Spinal cord (tissue), 9 donors: ENCODE measurements at regions not wholly inside any gene's neighbourhood (a gene's known extent, or its start where the extent isn't known, plus 50 kb on each side); places are given as distances from the start of the nearest gene placed in this dataset.
"Not testable (repeated sequence)": the region's sequence is repeated elsewhere in the genome, so short reads cannot be mapped to it uniquely, and the experiment has no call there.

Source experiments
- DNase-seq, 6 donors: peaks; one replicate each; pipeline versions ENCODE4 v3.0.0 to v3.0.0-alpha.2; 2013 to 2015; ENCODE audit warnings: low spot score in 6 of 6, low read depth in 4 of 6
- H3K27ac ChIP-seq: one replicate; pipeline ENCODE4 v1.5.1; 2013; ENCODE audit warnings: low read depth, low read length, control low read depth
- H3K27me3 ChIP-seq: one replicate; pipeline ENCODE4 v1.6.1; 2013; ENCODE audit warnings: low read length; ENCODE audit not compliant: control insufficient read depth, insufficient read depth
- H3K36me3 ChIP-seq: one replicate; pipeline ENCODE4 v1.6.1; 2013; ENCODE audit warnings: low read length; ENCODE audit not compliant: control insufficient read depth, insufficient read depth
- H3K4me1 ChIP-seq: one replicate; pipeline ENCODE4 v1.6.1; 2013; ENCODE audit warnings: low read length; ENCODE audit not compliant: control insufficient read depth, insufficient read depth
- H3K4me3 ChIP-seq: one replicate; pipeline ENCODE4 v1.5.1; 2013; ENCODE audit warnings: low read depth, low read length, control low read depth
- H3K9me3 ChIP-seq: one replicate; pipeline ENCODE4 v1.6.1; 2013; ENCODE audit warnings: low read length; ENCODE audit not compliant: control insufficient read depth, insufficient read depth
- WGBS: methylation state at CpG from one replicate; pipeline ENCODE4 v1.1.5; 2013; ENCODE audit warnings: missing lambda C conversion rate; ENCODE audit not compliant: insufficient coverage; 5-methylcytosine and 5-hydroxymethylcytosine counted together
- donor health status: healthy.

DNA sequence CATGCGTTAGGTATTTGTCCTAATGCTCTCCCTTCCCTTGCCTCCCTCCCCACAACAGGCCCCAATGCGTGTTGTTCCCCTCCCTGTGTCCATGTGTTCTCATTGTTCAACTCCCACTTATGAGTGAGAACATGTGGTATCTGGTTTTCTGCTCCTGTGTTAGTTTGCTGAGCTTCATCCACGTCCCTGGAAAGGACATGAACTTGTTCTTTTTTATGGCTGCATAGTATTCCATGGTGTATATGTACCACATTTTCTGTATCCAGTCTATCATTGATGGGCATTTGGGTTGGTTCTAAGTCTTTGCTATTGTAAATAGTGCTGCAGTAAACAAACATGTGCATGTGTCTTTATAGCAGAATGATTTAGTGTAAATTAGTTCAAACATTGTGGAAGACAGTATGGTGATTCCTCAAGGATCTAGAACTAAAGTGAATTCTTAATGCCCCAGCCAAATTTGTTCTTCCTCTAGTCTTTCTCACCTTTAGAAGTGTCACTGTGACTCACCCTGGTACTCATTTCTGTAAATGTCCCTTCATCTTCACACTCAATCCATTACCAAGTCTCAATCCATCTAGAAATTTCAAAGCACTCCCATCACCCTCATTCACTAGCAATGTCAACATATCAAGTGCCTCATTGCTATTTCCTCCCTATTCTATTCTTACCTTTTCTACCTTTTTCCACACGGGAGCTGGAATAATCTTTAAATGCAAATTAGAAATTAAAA lies 123.9 kb downstream of the MREG start:
- H3K27me3 ChIP-seq, DNase-seq, H3K4me1 ChIP-seq, H3K9me3 ChIP-seq, H3K27ac ChIP-seq, H3K36me3 ChIP-seq, H3K4me3 ChIP-seq: not testable (repeated sequence)
- 100% methylated on average over 1 of the region's 4 CpGs for WGBS

DNA sequence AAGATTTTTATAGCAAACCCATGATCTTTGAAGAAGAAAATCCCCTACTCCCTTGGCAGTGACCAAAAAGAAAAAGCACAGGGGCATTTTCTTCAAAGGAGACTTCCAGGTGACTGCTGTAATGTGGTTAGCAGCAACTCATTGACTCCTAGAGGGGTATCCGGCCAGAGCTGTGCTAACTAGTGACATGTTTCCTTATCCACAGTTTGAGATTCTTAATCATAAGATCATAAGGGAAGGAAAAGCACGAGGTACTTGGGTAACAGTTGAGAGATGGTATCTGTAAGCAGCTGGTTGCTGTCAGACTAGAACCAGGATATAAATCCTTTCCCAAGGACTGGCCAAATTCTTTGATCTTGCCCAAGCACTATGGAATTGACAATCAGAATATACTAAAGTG lies 124.7 kb downstream of the MREG start:
- Histone ChIP-seq H3K36me3 (no peaks in the 10 kb centered on the region), H3K4me1 (no peaks in the 10 kb centered on the region), H3K27ac (no peak overlapping the region), H3K9me3 (no peaks in the 10 kb centered on the region), H3K4me3 (no peak overlapping the region), H3K27me3 (no peaks in the 10 kb centered on the region)
- WGBS, result no CpG with 5 or more reads among the region's 2 CpGs
- DNase-seq, result no peak

DNA sequence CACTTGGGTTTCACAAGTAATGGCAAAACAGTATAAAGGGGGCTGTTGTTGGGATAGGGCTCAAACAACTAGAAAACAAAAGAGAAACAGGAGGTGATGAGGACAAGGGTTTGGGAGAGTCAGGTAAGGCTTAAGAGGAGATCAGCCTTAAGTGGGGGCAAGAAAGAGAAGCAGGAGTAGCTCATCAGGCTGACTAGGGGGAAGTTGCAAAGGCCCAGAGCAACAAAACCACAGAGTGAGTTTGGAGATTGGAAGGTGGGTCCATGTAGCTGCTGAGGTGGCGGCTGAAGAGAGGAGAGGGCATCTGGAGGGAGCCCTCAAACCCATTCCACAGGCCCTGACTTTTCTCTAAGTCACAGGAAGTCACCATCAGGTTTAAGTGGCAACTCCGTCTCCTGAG lies 126.0 kb downstream of the MREG start:
- H3K27ac ChIP-seq, result no peak overlapping the region
- H3K36me3 ChIP-seq, result no peaks in the 10 kb centered on the region
- 100% methylated on average over 1 of the region's 2 CpGs for WGBS
- no peaks in the 10 kb centered on the region for H3K27me3 ChIP-seq
- DNase-seq, result no peak
- no peaks in the 10 kb centered on the region for H3K9me3 ChIP-seq
- no peak overlapping the region for H3K4me3 ChIP-seq
- H3K4me1 ChIP-seq, result no peaks in the 10 kb centered on the region

DNA sequence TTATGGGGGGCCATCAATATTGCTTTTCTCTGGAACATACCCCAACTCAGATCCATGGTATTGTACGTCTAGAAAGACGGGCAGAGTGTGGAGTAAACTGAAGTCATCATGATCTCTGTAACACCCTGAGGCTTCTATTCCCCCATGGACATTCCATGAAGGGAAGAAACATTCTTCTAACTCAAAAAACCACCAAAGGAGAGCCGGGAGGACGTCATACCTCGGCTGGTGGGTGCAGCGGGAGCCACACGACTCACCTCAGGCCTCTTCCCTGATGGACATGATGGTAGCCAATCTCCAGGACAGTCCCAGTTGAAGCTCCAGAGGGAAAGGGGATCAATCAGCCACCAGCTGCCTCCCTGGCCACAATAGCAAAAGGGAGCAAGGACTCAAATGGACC lies 127.3 kb downstream of the MREG start:
- H3K27ac ChIP-seq, result no peak overlapping the region
- no peaks in the 10 kb centered on the region for H3K36me3 ChIP-seq

DNA sequence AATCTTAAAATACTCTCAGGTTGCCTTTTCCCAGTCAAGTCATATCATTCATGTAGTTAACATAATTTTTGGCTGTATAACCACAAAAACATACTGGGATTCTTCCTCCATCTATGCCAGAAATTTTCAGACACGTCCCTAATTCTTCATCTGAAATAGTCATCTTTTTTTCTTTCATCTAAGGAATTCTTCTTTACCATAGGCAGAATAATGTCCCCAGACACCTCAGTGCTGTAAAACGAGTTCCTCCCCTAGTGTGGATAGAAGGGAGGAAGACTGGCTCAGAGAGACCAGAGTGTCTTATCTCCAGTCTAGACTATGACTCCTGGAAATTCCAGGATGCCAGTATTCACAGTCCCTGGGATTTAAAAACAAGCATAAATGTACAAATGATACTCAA lies 127.8 kb downstream of the MREG start:
- Histone ChIP-seq H3K9me3 (no peaks in the 10 kb centered on the region), H3K4me3 (no peak overlapping the region), H3K27ac (no peak overlapping the region), H3K36me3 (no peaks in the 10 kb centered on the region), H3K4me1 (no peaks in the 10 kb centered on the region), H3K27me3 (no peaks in the 10 kb centered on the region)
- DNase-seq, result no peak
- WGBS, result no CpG with 5 or more reads among the region's 2 CpGs

More for the DNA sequence above, 127.3 kb downstream of the MREG start:
- Histone ChIP-seq H3K9me3 (no peaks in the 10 kb centered on the region), H3K27me3 (no peaks in the 10 kb centered on the region), H3K4me1 (no peaks in the 10 kb centered on the region), H3K4me3 (no peak overlapping the region)
- 94% methylated on average over 7 of the region's 7 CpGs for WGBS
- DNase-seq, result no peak

DNA sequence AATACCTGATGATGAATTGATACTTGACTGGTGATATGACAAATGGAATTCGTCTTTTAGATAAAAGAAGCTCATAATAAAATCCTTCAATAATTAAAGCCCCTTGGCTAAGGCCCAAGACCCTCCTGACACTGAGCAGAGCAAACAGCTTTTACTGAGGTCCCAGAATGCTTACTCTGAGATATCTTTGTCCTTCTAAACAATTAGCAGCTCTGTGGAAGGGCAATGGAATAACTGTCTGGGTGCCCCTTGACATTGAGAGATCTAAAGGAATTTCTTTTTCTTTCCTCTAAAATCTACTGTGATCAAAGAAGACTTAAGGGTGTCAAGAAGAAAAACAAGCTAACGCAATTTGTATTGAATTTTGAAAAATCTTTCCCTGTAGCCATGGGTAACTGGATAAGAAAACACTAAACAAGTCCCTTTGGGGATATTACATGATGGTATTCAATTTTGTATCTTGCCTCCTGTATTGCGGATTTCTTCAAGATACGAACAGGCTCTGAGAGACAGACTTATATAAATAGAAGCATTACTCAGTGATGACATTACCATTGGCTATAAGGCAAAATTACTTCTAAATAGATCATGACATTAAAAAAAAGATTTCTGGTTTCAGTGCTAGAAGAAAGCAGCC lies 128.8 kb downstream of the MREG start:
- peak overlapping the region; percentile 61 for H3K27ac ChIP-seq
- DNase-seq, result peak in 2 of 6 donors; percentile 28 to 75

DNA sequence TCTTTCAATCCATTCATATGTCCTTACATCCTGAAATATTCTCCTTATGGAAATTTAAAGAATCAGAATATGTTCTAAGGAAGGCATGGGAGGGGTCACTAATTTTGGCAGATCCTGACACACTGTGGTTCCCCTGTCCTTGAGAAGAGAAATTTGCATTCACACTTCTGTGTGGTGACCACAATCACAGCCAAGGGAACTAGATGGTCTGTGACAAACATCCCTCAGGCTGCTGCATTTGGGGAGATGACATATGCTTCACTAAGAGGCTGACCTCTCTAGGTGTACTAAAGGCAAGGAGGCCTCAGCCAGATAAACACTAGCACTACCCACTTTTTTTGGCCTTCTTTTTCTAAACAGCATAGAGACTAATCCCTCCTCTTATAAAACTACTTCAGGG lies 129.6 kb downstream of the MREG start:
- no peak overlapping the region for H3K4me3 ChIP-seq
- H3K36me3 ChIP-seq, result no peaks in the 10 kb centered on the region
- H3K4me1 ChIP-seq, result no peaks in the 10 kb centered on the region
- no peaks in the 10 kb centered on the region for H3K9me3 ChIP-seq
- H3K27ac ChIP-seq, result peak overlapping the region; percentile 61
- no peak for DNase-seq
- H3K27me3 ChIP-seq, result no peaks in the 10 kb centered on the region

More for the DNA sequence above, 128.8 kb downstream of the MREG start:
- no CpG with 5 or more reads among the region's 4 CpGs for WGBS
- H3K27me3 ChIP-seq, result no peaks in the 10 kb centered on the region
- no peak overlapping the region for H3K4me3 ChIP-seq
- no peaks in the 10 kb centered on the region for H3K9me3 ChIP-seq
- H3K36me3 ChIP-seq, result no peaks in the 10 kb centered on the region
- no peaks in the 10 kb centered on the region for H3K4me1 ChIP-seq

DNA sequence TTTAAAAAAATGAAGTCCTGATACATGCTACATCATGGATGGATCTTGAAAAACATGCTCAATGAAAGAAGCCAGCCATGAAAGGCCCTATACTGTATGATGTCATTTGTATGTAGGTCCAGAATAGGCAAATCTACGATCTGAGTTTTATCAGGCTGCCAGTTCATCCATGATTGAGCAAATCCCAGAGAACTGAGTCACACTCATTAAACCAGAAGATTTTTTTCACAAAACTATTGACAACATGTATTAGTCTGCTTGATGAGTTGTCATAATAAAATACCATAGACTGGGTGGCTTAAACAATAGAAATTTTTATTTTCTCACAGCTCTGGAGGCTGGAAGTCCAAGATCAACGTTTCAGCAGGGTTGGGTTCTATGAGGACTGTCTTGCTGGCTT lies 130.7 kb downstream of the MREG start:
- WGBS, result 83% methylated on average over 1 of the region's 2 CpGs
- H3K4me1 ChIP-seq, result no peaks in the 10 kb centered on the region
- H3K9me3 ChIP-seq, result no peaks in the 10 kb centered on the region
- no peak overlapping the region for H3K4me3 ChIP-seq
- no peak overlapping the region for H3K27ac ChIP-seq
- H3K36me3 ChIP-seq, result no peaks in the 10 kb centered on the region
- DNase-seq, result no peak
- H3K27me3 ChIP-seq, result no peaks in the 10 kb centered on the region

DNA sequence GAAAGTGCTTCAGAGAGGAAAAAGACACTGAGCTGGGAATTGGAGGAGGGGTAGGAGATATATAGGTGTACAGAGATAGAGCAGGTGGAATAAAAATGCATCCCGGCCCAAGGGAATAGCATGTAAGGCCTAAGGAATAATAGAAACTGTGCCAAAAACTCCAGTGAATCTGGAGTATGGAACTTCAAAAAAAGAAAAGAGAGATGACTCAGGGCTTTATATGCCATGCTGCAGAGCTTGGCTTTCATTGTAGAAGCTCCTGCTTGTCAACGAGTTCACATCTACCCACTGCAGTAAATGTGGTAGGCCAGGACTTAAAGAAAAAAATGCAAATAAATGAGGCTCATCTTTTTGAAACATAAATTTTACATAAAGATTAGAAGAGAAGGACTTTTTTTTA lies 131.8 kb downstream of the MREG start:
- H3K27ac ChIP-seq, result peak overlapping the region; percentile 53

DNA sequence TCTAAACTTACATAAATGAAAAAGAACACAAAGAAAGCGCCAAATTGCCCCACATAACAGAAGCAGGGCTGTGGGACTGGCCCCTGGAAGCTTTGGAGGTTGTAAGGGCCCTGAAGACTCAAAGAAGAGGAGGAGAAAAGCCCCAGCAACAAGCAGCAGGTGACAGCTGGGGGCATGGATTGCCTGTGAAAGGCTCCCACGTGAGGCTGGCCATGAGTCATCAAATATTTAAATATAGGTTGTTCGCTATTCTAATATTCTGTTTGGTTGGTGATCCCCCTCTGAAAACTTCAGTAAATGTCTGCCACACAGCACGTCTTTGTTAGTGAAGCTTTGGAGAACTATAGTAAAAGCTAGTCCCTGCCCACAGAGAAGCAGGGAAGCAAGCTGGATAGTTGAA lies 132.4 kb downstream of the MREG start:
- DNase-seq, result peak in 1 of 6 donors; percentile 19
- no peaks in the 10 kb centered on the region for H3K4me1 ChIP-seq
- H3K4me3 ChIP-seq, result no peak overlapping the region
- no peaks in the 10 kb centered on the region for H3K36me3 ChIP-seq
- peaks cover 3% of the 10 kb centered on the region for H3K9me3 ChIP-seq
- WGBS, result no CpG with 5 or more reads among the region's 4 CpGs
- peak overlapping the region; percentile 53 for H3K27ac ChIP-seq
- H3K27me3 ChIP-seq, result no peaks in the 10 kb centered on the region

More for the DNA sequence above, 131.8 kb downstream of the MREG start:
- Histone ChIP-seq H3K27me3 (no peaks in the 10 kb centered on the region), H3K4me1 (no peaks in the 10 kb centered on the region), H3K9me3 (peaks cover 3% of the 10 kb centered on the region), H3K4me3 (no peak overlapping the region), H3K36me3 (no peaks in the 10 kb centered on the region)
- DNase-seq, result no peak
- WGBS, result 90% methylated on average over 1 of the region's 2 CpGs
